GM23338 (cell line): ENCODE measurements at regions not wholly inside any gene's neighbourhood (a gene's known extent, or its start where the extent isn't known, plus 50 kb on each side); places are given as distances from the start of the nearest gene placed in this dataset.

Source experiments
- CREB1 ChIP-seq: fragments of 250-450 bp; sonication (Bioruptor Pico); IDR thresholded peaks from 2 replicates; pipeline ENCODE4 v1.5.0; 2020; ENCODE audit warnings: low read depth, mild to moderate bottlenecking, moderate library complexity
- CTCF ChIP-seq, 2 experiments: fragments of 200-600 bp in 1 of 2; sonication (generic) in 1 of 2; conservative IDR thresholded peaks; 2 replicates each; pipeline versions ENCODE4 v1.5.1 to v1.6.1; 2016 to 2017; ENCODE audit warnings: antibody characterized with exemption in 2 of 2, low read depth in 2 of 2, mild to moderate bottlenecking in 2 of 2, moderate library complexity in 1 of 2
- ETS1 ChIP-seq: IDR thresholded peaks from 2 replicates; pipeline ENCODE4 v1.6.1; 2016; ENCODE audit warnings: antibody characterized with exemption
- EZH2 ChIP-seq: fragments of 200-600 bp; sonication (generic); IDR thresholded peaks from one replicate; pipeline ENCODE4 v1.8.0; 2017; ENCODE audit warnings: antibody characterized with exemption, mild to moderate bottlenecking, low read depth; ENCODE audit not compliant: unreplicated experiment
- EZH2phosphoT487 ChIP-seq: fragments of 200-600 bp; sonication (generic); IDR thresholded peaks from one replicate; pipeline ENCODE4 v1.8.1; 2018; ENCODE audit warnings: antibody characterized with exemption; ENCODE audit not compliant: unreplicated experiment
- JUNB ChIP-seq: IDR thresholded peaks from one replicate; pipeline ENCODE4 v1.6.1; 2016; ENCODE audit warnings: antibody characterized with exemption; ENCODE audit not compliant: unreplicated experiment
- NANOG ChIP-seq: IDR thresholded peaks from 2 replicates; pipeline ENCODE4 v1.6.1; 2016; ENCODE audit warnings: antibody characterized with exemption, borderline replicate concordance
- POLR2AphosphoS5 ChIP-seq: IDR thresholded peaks from 2 replicates; pipeline ENCODE4 v1.6.1; 2016; ENCODE audit warnings: antibody characterized with exemption, low read depth
- REST ChIP-seq: IDR thresholded peaks from one replicate; pipeline ENCODE4 v1.6.1; 2018; ENCODE audit warnings: antibody characterized with exemption; ENCODE audit not compliant: unreplicated experiment
- STAT1 ChIP-seq: IDR thresholded peaks from one replicate; pipeline ENCODE4 v1.6.1; 2016; ENCODE audit warnings: antibody characterized with exemption; ENCODE audit not compliant: unreplicated experiment
- ZNF114 ChIP-seq: fragments of 250-450 bp; sonication (Bioruptor Pico); IDR thresholded peaks from 2 replicates; pipeline ENCODE4 v1.5.0; 2020; ENCODE audit warnings: mild to moderate bottlenecking, moderate library complexity
- ZNF331 ChIP-seq: fragments of 250-450 bp; sonication (Bioruptor Pico); IDR thresholded peaks from 2 replicates; pipeline ENCODE4 v1.5.0; 2020; ENCODE audit warnings: low read depth, mild to moderate bottlenecking, moderate library complexity
- ZNF462 ChIP-seq: fragments of 250-450 bp; sonication (Bioruptor Pico); IDR thresholded peaks from 2 replicates; pipeline ENCODE4 v1.5.0; 2020; ENCODE audit warnings: mild to moderate bottlenecking, moderate library complexity

- TF ChIP-seq CTCF (conservative IDR thresholded peaks at IDR 0.05; ENCODE audit: low read depth in 2 of 2) (no peak), ETS1 (no peak), POLR2AphosphoS5 (no peak), EZH2 (no peak), STAT1 (no peak), REST (no peak), JUNB (no peak), EZH2phosphoT487 (no peak), ZNF114 (no peak), CREB1 (CRISPR knock-in tag) (no peak), ZNF331 (no peak), NANOG (no peak), ZNF462 (CRISPR knock-in tag) (no peak)
Measured at GRCh38 chr2:129175051-129175450, 804.4 kb upstream of the RAB6C start.
